Esophagus muscularis mucosa (tissue), 3 donors: ENCODE measurements at regions not wholly inside any gene's neighbourhood (a gene's known extent, or its start where the extent isn't known, plus 50 kb on each side); places are given as distances from the start of the nearest gene placed in this dataset.

ENCODE experiments used
- CTCF ChIP-seq, 3 experiments: fragments of 200-600 bp in 2 of 3; fragments of 450-650 bp in 1 of 3; sonication (generic) in 2 of 3; IDR thresholded peaks; one replicate each; pipeline ENCODE4 v1.5.1; 2017 to 2019; ENCODE audit warnings: antibody characterized with exemption in 3 of 3, mild to moderate bottlenecking in 2 of 3, moderate library complexity in 1 of 3
- POLR2A ChIP-seq: fragments of 450-650 bp; IDR thresholded peaks from one replicate; pipeline ENCODE4 v1.6.1; 2017; ENCODE audit warnings: antibody characterized with exemption, moderate library complexity, mild to moderate bottlenecking, low read depth

DNA sequence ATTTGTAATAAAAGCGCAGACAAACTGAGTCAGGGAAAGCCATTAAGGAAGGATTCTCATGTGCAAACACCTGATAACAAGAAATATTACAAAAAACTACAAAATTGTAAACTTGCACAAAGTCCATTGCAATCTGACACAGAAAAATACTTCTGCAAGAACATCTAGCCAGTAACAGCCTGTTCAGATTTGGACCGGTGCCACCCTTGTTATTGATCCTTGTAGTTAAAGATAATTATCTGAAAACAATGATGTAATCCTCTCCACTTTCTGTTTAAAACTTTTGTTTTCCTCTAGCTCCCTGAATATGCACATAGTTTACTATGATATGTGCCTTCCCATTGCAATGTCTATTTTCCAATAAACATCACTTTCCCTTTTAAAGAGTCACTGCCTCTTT is 1090.2 kb downstream of the PLOD2 start:
- TF ChIP-seq POLR2A (no peak), CTCF (IDR thresholded peaks at IDR 0.05) (no peak)
